HCT116 (cell line): ENCODE measurements at regions not wholly inside any gene's neighbourhood (a gene's known extent, or its start where the extent isn't known, plus 50 kb on each side); places are given as distances from the start of the nearest gene placed in this dataset.

Experiments
- ATAC-seq: fragments of 200-7000 bp; cut with Tn5 transposase; 2 replicates; pipeline ENCODE4 v1.9.1; 2020; ENCODE audit warnings: mild to moderate bottlenecking, moderate library complexity
- BruUV-seq: library from RNA; stranded (reverse); fragments of 400-500 nt; replicated peaks from 2 replicates; lab custom pipeline; 2021; lab: Mats Ljungman, UMichigan
- CTCF ChIA-PET: fragments of 300-600 bp; sonication (Branson Sonifier 250); formaldehyde crosslinking; loops from one replicate; lab custom pipeline; 2021; ENCODE audit warnings: antibody characterized with exemption; lab: Charles Lee
- POLR2A ChIA-PET: fragments of 300-600, 350-600 bp; sonication (Branson Sonifier 250); formaldehyde crosslinking; loops from one replicate; lab custom pipeline; 2021; ENCODE audit warnings: antibody characterized with exemption; lab: Charles Lee
- RAD21 ChIA-PET, 2 experiments: fragments of 300-600 bp; sonication (Branson Sonifier 250); formaldehyde crosslinking; loops; one replicate each; lab custom pipeline; 2023; ENCODE audit warnings: low total read pairs in 2 of 2; ENCODE audit not compliant: uncharacterized antibody in 2 of 2, unreplicated experiment in 2 of 2, low non-redundant PET in 1 of 2; lab: Charles Lee
- DNase-seq: peaks from one replicate; pipeline ENCODE4 v3.0.0-alpha.2; 2010; ENCODE audit warnings: low read depth, low spot score
- H2AFZ ChIP-seq: fragments of 200-600 bp; shearing (Covaris generic), sonication (generic); 2 replicates; pipeline ENCODE4 v1.6.1; 2017; ENCODE audit warnings: low read depth, mixed run types, mixed read lengths, antibody characterized with exemption, low read length; ENCODE audit not compliant: poor library complexity, severe bottlenecking
- H3K27ac ChIP-seq: 2 replicates; pipeline ENCODE4 v1.5.1; 2012; ENCODE audit warnings: low read depth, low read length
- H3K27me3 ChIP-seq: fragments of 200-600 bp; sonication (generic); 2 replicates; pipeline ENCODE4 v1.6.1; 2016; ENCODE audit warnings: mixed run types, low read length, mixed read lengths; ENCODE audit not compliant: insufficient read depth
- H3K36me3 ChIP-seq, 2 experiments: fragments of 200-500 bp in 1 of 2; fragments of 200-600 bp in 1 of 2; sonication (Bioruptor generic) in 1 of 2; sonication (generic) in 1 of 2; 2 replicates each; pipeline versions ENCODE4 v1.5.1 to v1.6.1; 2014 to 2016; ENCODE audit warnings: low read length in 2 of 2, inconsistent platforms in 1 of 2, mixed read lengths in 1 of 2, mixed run types in 1 of 2; ENCODE audit not compliant: insufficient read depth in 2 of 2, control insufficient read depth in 1 of 2
- H3K4me1 ChIP-seq, 2 experiments: fragments of 200-600 bp in 1 of 2; sonication (generic) in 1 of 2; 2 replicates each; pipeline versions ENCODE4 v1.5.1 to v1.6.1; 2012 to 2017; ENCODE audit warnings: low read length in 2 of 2, inconsistent platforms in 1 of 2, mild to moderate bottlenecking in 1 of 2, mixed read lengths in 1 of 2, mixed run types in 1 of 2, moderate library complexity in 1 of 2; ENCODE audit not compliant: insufficient read depth in 2 of 2, control insufficient read depth in 1 of 2
- H3K4me2 ChIP-seq: fragments of 200-600 bp; sonication (generic); 2 replicates; pipeline ENCODE4 v1.6.1; 2017; ENCODE audit warnings: mixed run types, low read length, mixed read lengths
- H3K4me3 ChIP-seq, 2 experiments: fragments of 200-600 bp in 1 of 2; sonication (generic) in 1 of 2; replicated peaks in 1 of 2; 2 replicates each; pipeline ENCODE4 v1.5.1; 2011 to 2016; ENCODE audit warnings: low read length in 2 of 2, control low read depth in 1 of 2, low read depth in 1 of 2, mild to moderate bottlenecking in 1 of 2, mixed read lengths in 1 of 2, mixed run types in 1 of 2
- H3K79me2 ChIP-seq: fragments of 200-600 bp; sonication (generic); 2 replicates; pipeline ENCODE4 v1.6.1; 2017; ENCODE audit warnings: mild to moderate bottlenecking, mixed run types, low read length, moderate library complexity, mixed read lengths; ENCODE audit not compliant: insufficient read depth
- H3K9ac ChIP-seq: fragments of 200-600 bp; sonication (generic); 2 replicates; pipeline ENCODE4 v1.6.1; 2016; ENCODE audit warnings: low read length, mixed read lengths
- H3K9me2 ChIP-seq: fragments of 200-600 bp; sonication (generic), shearing (Covaris generic); 2 replicates; pipeline ENCODE4 v1.6.1; 2017; ENCODE audit warnings: mixed run types, mild to moderate bottlenecking, moderate library complexity; ENCODE audit not compliant: insufficient read depth
- H3K9me3 ChIP-seq, 2 experiments: fragments of 200-500 bp in 1 of 2; fragments of 200-600 bp in 1 of 2; sonication (Bioruptor generic) in 1 of 2; sonication (generic) in 1 of 2; 2 replicates each; pipeline ENCODE4 v1.6.1; 2014 to 2017; ENCODE audit warnings: low read length in 2 of 2, mixed read lengths in 2 of 2, inconsistent platforms in 1 of 2, low read depth in 1 of 2, mild to moderate bottlenecking in 1 of 2, mixed run types in 1 of 2, moderate library complexity in 1 of 2; ENCODE audit not compliant: control insufficient read depth in 1 of 2, insufficient read depth in 1 of 2
- H4K20me1 ChIP-seq: fragments of 200-600 bp; sonication (generic), shearing (Covaris generic); 2 replicates; pipeline ENCODE4 v1.6.1; 2017; ENCODE audit warnings: mixed run types, mild to moderate bottlenecking, moderate library complexity; ENCODE audit not compliant: insufficient read depth
- ATF3 ChIP-seq: IDR thresholded peaks from 2 replicates; pipeline ENCODE4 v1.6.1; 2012
- CBX3 ChIP-seq: IDR thresholded peaks from 2 replicates; pipeline ENCODE4 v1.6.1; 2012; ENCODE audit warnings: low read depth
- CEBPB ChIP-seq: IDR thresholded peaks from 2 replicates; pipeline ENCODE4 v1.6.1; 2012; ENCODE audit warnings: low read depth
- ELF1 ChIP-seq: IDR thresholded peaks from 2 replicates; pipeline ENCODE4 v1.6.1; 2012; ENCODE audit warnings: low read depth, borderline replicate concordance
- EZH2 ChIP-seq: fragments of 200-600 bp; sonication (generic); IDR thresholded peaks from 2 replicates; pipeline ENCODE4 v1.6.1; 2017; ENCODE audit warnings: antibody characterized with exemption, mixed run types
- EZH2phosphoT487 ChIP-seq: fragments of 200-600 bp; IDR thresholded peaks from 2 replicates; pipeline ENCODE4 v1.6.1; 2018; ENCODE audit warnings: antibody characterized with exemption, borderline replicate concordance
- FOSL1 ChIP-seq: IDR thresholded peaks from 2 replicates; pipeline ENCODE4 v1.6.1; 2012; ENCODE audit warnings: low read depth
- JUND ChIP-seq: IDR thresholded peaks from 2 replicates; pipeline ENCODE4 v1.6.1; 2012
- MAX ChIP-seq: IDR thresholded peaks from 2 replicates; pipeline ENCODE4 v1.6.1; 2012
- POLR2A ChIP-seq: IDR thresholded peaks from 2 replicates; pipeline ENCODE4 v1.7.0; 2011; ENCODE audit warnings: borderline replicate concordance; ENCODE audit not compliant: insufficient read depth, insufficient read length; ENCODE audit errors: extremely low read depth
- POLR2AphosphoS5 ChIP-seq: IDR thresholded peaks from 2 replicates; pipeline ENCODE4 v1.6.1; 2011; ENCODE audit warnings: mild to moderate bottlenecking, low read depth, low read length, moderate library complexity
- RAD21 ChIP-seq: IDR thresholded peaks from 2 replicates; pipeline ENCODE4 v1.6.1; 2012; ENCODE audit warnings: low read depth, mild to moderate bottlenecking
- SIN3A ChIP-seq: IDR thresholded peaks from 2 replicates; pipeline ENCODE4 v1.6.1; 2012; ENCODE audit warnings: low read depth
- SP1 ChIP-seq: IDR thresholded peaks from 2 replicates; pipeline ENCODE4 v1.6.1; 2012; ENCODE audit warnings: low read depth
- SRF ChIP-seq: IDR thresholded peaks from 2 replicates; pipeline ENCODE4 v1.6.1; 2012; ENCODE audit warnings: low read depth
- TCF7L2 ChIP-seq: IDR thresholded peaks from 2 replicates; pipeline ENCODE4 v1.7.0; 2011; ENCODE audit warnings: borderline replicate concordance, inconsistent platforms; ENCODE audit not compliant: insufficient read depth, insufficient read length; ENCODE audit errors: extremely low read depth
- YY1 ChIP-seq: IDR thresholded peaks from 2 replicates; pipeline ENCODE4 v1.6.1; 2011; ENCODE audit warnings: low read length, low read depth, moderate library complexity, mild to moderate bottlenecking; ENCODE audit not compliant: insufficient replicate concordance; ENCODE audit errors: extremely low read depth
- ZBTB33 ChIP-seq: IDR thresholded peaks from 2 replicates; pipeline ENCODE4 v1.6.1; 2011; ENCODE audit warnings: mild to moderate bottlenecking, low read length, moderate library complexity; ENCODE audit not compliant: insufficient replicate concordance; ENCODE audit errors: extremely low read depth
- ZFX ChIP-seq: fragments of 450-650 bp; IDR thresholded peaks from 2 replicates; pipeline ENCODE4 v1.6.1; 2017
- ZNF274 ChIP-seq: fragments of 200-500 bp; sonication (Bioruptor generic); IDR thresholded peaks from 2 replicates; pipeline ENCODE4 v1.6.1; 2014; ENCODE audit warnings: mild to moderate bottlenecking, low read depth, low read length, inconsistent platforms
- intact Hi-C: fragments of 100-400 bp; cut with micrococcal nuclease; formaldehyde crosslinking; loops from 2 replicates; pipeline ENCODE4 v1.10.0; 2022

GRCh38 chr5:175222621-175223020 lies 221.4 kb downstream of the DRD1 start:
- no TSS peak for BruUV-seq
- ChIA-PET CTCF (no interaction called here), RAD21 (no interaction called here), POLR2A (no interaction called here)
- intact Hi-C loops, result no loop called here
- H3K36me3 ChIP-seq, result no peaks in the 10 kb centered on the region
- H3K9ac ChIP-seq, result no peak overlapping the region
- H2AFZ ChIP-seq, result no peak overlapping the region
- TF ChIP-seq ELF1, result no peak
- TF ChIP-seq EZH2, result no peak
- TF ChIP-seq RAD21, result no peak
- TF ChIP-seq SRF, result no peak
- TF ChIP-seq SIN3A, result no peak
- no peak for TF ChIP-seq ZFX
- no peak for TF ChIP-seq CEBPB
- TF ChIP-seq POLR2A, result no peak
- no peak for TF ChIP-seq YY1
- TF ChIP-seq EZH2phosphoT487, result no peak
- TF ChIP-seq ZBTB33, result no peak
- no peak for TF ChIP-seq ATF3
- no peak for TF ChIP-seq POLR2AphosphoS5
- TF ChIP-seq CBX3, result no peak
- TF ChIP-seq MAX, result no peak
- TF ChIP-seq TCF7L2, result no peak
- TF ChIP-seq JUND, result no peak
- no peak for TF ChIP-seq ZNF274
- TF ChIP-seq FOSL1, result no peak
- TF ChIP-seq SP1, result no peak
- no peak overlapping the region for H3K27ac ChIP-seq
- ATAC-seq (no peak), DNase-seq (no peak)
- peaks cover 5% of the 10 kb centered on the region for H3K27me3 ChIP-seq
- no peaks in the 10 kb centered on the region for H3K4me1 ChIP-seq
- no peak overlapping the region for H3K4me3 ChIP-seq
- no peaks in the 10 kb centered on the region for H3K9me2 ChIP-seq
- H3K9me3 ChIP-seq, result no peaks in the 10 kb centered on the region
- no peak overlapping the region for H3K4me2 ChIP-seq
- no peaks in the 10 kb centered on the region for H3K79me2 ChIP-seq
- no peaks in the 10 kb centered on the region for H4K20me1 ChIP-seq
